Activated CD8-positive, alpha-beta memory T cell treated with anti-CD3 and anti-CD28 coated beads, Interleukin-2, amount 50 U/mL, for 1 hour (primary cell): ENCODE measurements at regions not wholly inside any gene's neighbourhood (a gene's known extent, or its start where the extent isn't known, plus 50 kb on each side); places are given as distances from the start of the nearest gene placed in this dataset.
"Not testable (repeated sequence)": the region's sequence is repeated elsewhere in the genome, so short reads cannot be mapped to it uniquely, and the experiment has no call there.

ENCODE experiments used
- DNase-seq: peaks from one replicate; pipeline ENCODE4 v3.0.0-alpha.2; 2020; ENCODE audit errors: extremely low read depth

DNA sequence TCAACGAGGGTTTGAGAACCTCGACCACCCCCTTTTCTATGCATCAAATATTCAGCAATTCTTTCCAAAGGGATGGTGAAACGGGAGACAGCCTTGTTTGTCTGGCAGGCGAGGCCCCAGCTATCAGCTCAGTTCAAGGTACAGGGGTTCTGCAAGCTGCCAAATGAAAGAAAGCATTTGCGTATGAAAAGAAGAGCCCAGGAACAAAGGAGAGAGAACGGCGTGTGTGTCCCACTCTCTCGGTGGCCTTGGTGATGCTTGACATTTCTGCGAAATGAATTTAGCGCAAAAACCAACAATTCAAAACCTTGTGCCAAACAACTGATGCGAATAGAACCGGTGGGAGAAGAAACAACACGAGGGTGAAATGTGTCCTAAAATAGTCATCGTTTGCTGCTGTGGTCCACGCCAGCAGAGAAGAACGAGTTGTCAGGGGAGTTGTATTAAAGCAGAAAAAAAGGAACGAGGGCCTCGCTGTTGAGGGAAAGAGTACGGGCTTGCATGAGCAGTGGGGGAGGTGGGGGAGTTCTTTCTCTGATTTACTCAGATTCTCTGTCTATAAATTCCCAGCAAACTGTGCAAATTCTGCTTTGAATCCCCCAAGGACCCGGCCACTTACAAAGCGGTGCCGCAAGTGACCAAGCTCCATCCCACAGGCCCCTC is 97.7 kb downstream of the TMEM130 start:
- no peak for DNase-seq

DNA sequence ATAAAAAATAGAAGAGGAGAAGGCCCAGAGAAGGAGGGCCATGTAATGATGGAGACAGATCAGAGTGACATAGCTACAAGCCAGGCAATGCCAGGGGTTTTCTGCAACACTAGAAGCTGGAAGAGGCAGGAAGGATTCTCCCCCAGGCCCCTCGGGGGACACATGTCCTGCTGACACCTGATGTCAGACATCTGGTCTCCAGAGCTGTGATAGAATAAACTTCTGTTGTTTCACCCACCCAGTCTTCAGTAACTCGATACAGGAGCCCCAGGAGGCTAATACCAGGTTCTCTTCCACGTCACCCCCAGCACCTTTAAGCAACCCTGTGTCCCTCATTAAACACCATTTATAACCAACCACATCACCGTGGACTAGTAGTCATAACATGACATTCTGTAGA is 94.9 kb downstream of the TMEM130 start:
- no peak for DNase-seq

DNA sequence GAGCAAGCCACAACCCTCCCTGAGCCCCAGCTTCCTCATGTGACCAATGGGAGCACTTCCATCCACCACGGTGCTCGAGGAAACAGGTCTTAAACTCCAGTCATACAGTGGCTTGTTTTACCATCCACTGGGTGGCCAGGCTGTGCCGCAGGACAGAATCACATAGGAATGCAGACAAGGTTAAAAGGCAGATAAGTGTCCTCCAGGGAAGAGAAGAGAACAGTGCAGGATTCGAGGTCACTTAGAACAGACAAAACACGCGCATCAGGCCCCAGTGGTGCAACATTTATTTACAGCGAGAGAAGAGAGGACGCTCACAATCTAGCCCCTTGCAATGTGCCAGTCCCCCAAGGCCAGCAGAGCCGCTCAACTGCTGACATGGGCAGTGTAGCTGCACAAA is 92.8 kb downstream of the TMEM130 start:
- DNase-seq, result no peak

DNA sequence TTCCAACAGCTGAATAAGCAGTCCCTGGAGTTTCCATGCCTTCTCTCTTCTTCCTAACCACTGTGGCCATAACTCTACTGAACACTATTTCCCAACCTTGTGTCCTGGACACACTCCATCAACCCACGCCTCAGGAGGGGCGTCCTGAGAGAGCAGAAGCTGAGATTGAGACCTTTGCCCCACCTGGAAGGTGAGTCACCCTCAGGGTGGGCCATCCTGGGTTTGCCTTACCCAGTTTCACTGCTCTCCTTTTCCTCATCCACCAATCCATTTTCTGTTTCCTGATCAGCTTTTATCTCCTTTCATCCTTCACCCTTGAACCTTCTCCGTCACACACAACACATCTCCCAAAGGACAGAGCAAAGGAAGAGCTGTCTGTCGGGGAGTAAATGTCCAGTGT is 91.4 kb downstream of the TMEM130 start:
- DNase-seq, result no peak

DNA sequence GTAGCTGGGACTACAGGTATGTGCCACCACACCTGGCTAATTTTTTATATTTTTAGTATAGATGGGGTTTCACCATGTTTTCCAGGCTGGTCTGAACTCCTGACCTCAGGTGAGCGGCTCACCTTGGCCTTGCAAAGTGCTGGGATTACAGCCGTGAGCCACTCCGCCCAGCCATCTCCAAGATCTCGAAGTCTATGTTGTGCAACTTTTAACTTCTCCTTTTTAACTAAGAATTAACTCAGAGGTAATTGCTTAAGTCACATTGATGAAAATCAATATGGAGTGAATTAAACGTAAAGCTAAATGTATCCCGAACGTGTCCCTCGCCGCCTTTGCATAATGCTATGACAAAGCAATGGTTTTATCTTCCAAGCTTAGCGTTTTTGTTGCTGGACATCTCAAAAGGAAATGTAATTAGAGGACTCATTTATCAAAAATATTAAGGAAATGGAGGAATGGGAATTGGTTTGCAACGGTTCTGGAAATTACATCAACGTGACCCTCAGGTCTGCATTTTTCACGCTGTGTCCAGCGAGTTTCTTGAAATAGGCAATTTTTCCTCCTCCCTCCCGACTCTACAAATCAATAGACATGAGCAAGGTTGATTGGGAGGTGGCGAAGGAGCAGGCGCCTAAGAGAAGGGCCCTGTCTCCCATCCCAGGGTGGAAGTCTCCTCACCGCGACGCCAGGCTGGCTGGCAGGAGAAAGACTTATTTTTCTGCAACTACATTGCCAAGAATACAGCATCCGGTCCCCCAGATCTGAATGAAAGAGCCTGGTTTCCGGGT is 89.8 kb downstream of the TMEM130 start:
- DNase-seq, result no peak

DNA sequence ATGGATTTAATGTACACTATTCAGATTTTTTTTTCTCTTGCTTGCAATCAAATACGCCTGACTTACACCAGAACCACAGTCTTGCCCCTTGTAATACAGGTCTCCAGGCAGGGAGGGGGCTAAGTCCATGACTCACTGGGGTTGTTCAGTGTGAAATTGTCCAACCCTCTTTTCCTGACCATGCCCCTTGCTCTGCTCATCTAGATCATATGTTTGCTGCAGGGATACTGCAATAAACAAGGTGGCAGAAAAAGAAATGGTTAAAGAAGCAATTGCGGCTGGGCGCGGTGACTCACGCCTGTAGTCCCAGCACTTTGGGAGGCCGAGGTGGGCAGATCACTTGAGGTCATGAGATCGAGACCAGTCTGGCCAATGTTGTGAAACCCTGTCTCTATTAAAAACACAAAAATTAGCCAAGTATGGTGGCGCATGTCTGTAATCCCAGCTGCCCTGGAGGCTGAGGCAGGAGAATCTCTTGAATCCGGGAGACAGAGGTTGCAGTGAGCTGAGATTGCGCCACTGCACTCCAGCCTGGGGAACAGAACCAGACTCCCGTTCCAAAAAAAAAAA is 85.5 kb downstream of the TMEM130 start:
- DNase-seq, result no peak

DNA sequence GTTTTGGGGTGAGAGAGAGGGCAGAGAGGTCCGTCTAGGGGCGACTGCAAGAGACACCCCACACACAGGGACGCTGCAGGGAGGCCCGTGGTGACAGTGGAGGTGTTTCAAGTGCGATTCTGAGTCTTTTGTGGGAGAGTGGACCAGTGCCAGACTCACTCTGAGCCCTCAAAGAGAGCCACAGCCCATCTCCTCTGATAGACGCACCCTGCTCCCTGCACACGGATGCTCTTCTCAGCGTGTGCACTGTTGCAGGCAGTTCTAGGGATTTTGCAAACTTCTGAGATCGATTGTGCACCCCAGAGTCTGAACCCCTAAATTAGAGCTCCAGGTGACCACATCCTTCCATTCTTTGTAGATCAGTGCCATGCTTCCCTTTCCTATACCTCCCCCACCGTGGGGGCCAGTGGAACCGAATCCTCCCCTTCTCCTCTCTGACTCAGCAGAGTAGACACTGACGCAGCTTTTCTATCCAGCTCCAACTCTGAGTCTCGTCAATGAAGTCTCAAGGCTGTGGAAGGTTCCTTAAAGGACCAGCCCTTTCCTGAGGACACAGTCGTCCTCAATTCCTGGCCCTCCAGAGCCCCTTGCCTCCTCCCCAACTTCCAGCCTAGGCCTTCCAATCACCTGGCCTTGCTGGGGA is 83.8 kb downstream of the TMEM130 start:
- DNase-seq, result no peak

DNA sequence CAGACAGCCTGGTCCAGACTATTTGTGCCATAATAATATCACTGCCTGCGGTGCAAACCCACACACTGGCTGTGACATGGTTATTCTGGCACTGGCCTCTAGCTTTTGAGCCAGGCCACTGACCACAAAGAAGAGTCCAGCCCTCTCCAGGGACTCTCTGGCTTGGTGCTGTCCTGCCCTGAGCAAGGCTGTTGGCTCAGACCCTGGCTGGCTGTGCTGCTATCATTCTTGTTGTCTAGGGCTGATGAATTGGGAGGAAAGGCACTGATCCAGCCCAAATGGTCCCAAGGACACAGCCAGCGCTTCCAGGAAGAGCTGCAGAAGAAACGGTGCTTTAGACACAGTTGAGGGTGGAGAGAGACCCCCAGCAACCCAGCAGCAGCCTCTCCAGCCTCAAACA is 80.8 kb downstream of the TMEM130 start:
- DNase-seq, result no peak

DNA sequence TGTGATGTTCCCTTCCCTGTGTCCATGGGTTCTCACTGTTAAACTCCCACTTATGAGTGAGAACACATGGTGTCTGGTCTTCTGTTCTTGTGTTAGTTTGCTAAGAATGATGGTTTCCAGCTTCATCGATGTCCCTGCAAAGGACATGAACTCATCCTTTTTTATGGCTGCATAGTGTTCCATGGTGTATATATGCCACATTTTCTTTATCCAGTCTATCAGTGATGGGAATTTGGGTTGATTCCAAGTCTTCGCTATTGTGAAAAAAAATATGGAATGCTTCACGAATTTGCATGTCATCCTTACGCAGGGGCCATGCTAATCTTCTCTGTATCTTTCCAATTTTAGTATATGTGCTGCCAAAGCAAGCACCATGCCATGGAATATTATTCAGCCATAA is 75.4 kb downstream of the TMEM130 start:
- not testable (repeated sequence) for DNase-seq

DNA sequence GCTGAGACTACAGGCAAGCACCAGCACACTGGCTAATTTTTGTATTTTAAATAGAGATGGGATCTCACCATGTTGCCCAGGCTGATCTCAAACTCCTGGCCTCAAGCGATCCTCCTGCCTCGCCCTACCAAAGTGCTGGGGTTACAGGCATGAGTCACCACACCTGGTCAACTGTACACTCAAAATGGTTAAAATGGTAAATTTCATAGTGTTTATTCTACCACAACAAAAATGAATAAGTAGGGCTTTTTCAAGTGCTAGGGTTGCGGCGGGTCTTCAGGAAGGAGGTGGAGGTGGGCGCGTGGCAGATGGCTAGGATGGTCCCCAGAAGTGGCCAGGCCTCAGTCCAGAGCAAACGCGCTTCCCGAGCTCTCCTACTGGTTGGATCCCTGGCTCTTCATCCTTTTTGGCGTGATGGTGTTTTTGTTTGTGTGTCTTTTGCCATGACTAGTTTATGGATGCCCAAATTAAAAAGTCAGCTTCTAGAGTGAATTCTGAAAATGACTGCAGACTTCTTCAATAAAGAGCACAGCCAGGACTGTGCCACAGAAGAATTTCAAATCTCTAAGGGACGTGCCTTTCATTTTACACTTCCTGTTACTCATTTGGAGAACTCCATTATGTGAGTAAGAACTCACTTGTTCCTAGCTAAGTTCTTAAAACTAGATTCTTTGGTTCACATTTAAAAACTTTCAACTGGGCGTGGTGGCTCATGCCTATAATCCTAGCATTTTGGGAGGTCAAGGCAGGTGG is 73.9 kb downstream of the TMEM130 start:
- no peak for DNase-seq
